Fibroblast of the aortic adventitia (primary cell): ENCODE measurements at regions not wholly inside any gene's neighbourhood (a gene's known extent, or its start where the extent isn't known, plus 50 kb on each side); places are given as distances from the start of the nearest gene placed in this dataset.

Experiments
- DNase-seq: peaks from one replicate; pipeline ENCODE4 v3.0.0-alpha.2; 2010; ENCODE audit warnings: low read depth
- H3K4me3 ChIP-seq: 2 replicates; pipeline ENCODE4 v1.5.1; 2011; ENCODE audit warnings: low read depth, mild to moderate bottlenecking, control low read depth, low read length, moderate library complexity
- CTCF ChIP-seq: IDR thresholded peaks from 2 replicates; pipeline ENCODE4 v1.5.1; 2011; ENCODE audit warnings: mild to moderate bottlenecking, low read length, control low read depth, inconsistent platforms; ENCODE audit not compliant: insufficient read depth

- H3K4me3 ChIP-seq: no peak overlapping the region
- DNase-seq: no peak
- no peak for TF ChIP-seq CTCF
Observed at GRCh38 chr4:114103908-114104307, 124.5 kb upstream of the ARSJ start.

DNA sequence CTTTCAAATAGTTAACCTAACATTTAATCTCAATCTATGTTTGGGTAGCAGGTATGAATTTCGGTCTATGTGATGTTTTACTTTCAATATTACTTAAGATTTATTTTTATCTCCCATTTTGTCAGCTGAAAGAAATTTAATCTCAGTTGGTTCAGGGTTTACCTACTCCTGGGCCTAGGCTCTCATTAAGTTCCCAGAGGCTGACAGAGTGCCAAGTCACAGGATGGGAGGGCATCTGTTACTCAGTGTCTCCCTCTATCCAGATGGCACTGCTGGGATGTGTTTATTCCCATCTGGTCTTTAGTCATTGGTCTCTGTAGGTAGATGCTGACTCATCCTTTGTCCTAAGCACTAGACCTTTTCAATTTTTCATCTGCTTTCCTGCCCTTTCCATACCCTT lies 129.4 kb upstream of the ARSJ start:
- no peak overlapping the region for H3K4me3 ChIP-seq
- TF ChIP-seq CTCF: no peak
- DNase-seq: peak; percentile 17

DNA sequence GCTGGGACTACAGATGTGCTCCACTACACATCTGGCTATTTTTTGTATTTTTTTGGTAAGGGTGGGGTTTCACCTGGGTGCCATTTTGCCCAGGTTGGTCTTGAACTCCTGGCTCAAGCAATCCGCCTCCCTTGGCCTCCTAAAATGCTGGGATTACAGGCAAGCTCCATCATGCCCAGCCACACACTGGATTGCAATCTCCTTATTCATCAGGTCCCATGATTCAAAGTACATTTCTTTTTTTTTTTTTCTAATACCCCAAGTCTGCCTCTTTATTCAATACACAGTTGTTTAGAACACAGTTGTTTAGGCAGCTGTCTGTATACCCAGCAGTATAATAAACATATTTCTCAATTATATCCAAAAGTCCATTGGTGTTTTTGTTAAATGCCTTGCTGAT lies 130.3 kb upstream of the ARSJ start:
- no peak for TF ChIP-seq CTCF
- DNase-seq: no peak
- H3K4me3 ChIP-seq: no peak overlapping the region

DNA sequence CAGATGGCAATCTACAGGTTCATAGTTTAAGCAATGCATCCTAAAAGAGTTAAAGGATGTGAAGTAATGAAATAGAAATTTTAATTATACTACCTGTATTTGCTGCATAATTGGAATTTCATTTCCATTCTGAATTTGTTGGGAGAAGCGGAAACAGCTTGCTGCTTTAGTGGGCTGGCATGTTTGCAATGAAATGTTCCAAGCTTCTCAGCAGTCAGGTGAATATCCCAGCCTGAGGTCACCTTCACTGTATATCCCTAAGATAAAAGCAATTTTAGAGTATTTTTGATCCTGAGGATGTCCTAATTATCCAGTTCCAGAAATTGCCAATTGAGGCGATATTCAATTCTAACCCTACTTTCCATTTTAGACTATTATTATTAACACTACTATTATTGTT lies 136.1 kb upstream of the ARSJ start:
- no peak for TF ChIP-seq CTCF
- no peak for DNase-seq

DNA sequence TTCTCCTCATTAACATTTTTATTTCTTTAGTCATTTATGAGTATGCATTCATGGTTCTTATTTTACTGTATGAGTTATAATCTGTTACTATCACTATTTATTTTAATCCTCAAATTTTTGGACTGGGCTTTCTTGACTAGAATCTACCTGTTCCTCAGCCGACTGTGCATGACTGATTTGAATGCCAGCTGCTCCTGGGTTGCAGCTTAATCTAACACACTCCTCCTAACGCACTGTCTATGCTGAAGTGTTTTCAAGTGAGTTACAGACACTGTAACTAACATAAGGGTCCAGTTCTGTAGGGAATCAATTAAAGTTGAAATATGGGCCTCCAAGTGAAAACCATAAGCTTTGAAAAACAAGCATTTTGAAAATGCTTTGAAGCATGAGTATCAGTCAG lies 137.4 kb upstream of the ARSJ start:
- TF ChIP-seq CTCF: no peak
- DNase-seq: no peak
- H3K4me3 ChIP-seq: no peak overlapping the region

More for the DNA sequence above, 136.1 kb upstream of the ARSJ start:
- H3K4me3 ChIP-seq: no peak overlapping the region

GRCh38 chr4:114121221-114121620 lies 141.8 kb upstream of the ARSJ start:
- no peak overlapping the region for H3K4me3 ChIP-seq
- no peak for DNase-seq
- TF ChIP-seq CTCF: no peak

GRCh38 chr4:114132199-114132598 lies 152.8 kb upstream of the ARSJ start:
- TF ChIP-seq CTCF: no peak
- no peak for DNase-seq

More at GRCh38 chr4:114132199-114132598, 152.8 kb upstream of the ARSJ start:
- no peak overlapping the region for H3K4me3 ChIP-seq
